ENCODE measurements at regions not wholly inside any gene's neighbourhood (a gene's known extent, or its start where the extent isn't known, plus 50 kb on each side); places are given as distances from the start of the nearest gene placed in this dataset.
"Not testable (repeated sequence)": the region's sequence is repeated elsewhere in the genome, so short reads cannot be mapped to it uniquely, and the experiment has no call there.

DNA sequence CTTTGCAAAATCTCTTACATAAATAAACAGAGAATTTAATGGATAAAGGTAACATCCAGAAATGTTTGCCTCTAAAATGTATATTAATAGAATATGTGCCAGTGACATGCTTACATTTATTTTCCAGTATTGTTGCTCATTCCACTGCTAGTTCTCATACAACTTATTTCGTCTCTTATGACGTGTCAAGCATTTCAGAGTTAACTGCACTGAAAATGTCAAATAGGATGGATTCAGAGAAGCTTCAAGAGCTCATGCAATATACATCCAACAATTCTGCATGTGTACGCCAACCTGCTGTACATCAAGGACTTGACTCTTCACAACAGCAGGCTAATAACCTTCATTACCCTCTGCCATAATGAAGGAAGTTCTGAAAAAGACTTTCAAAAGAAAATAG is 386.2 kb upstream of the IZUMO3 start:
- Mint-ChIP-seq H3K27ac (no peak overlapping the region), H3K4me1 (no peaks in the 10 kb centered on the region), H3K4me3 (no peak overlapping the region), H3K36me3 (ENCODE audit: low read depth) (no peaks in the 10 kb centered on the region), H3K27me3 (no peaks in the 10 kb centered on the region), H3K9me3 (peaks cover 11% of the 10 kb centered on the region)
- ChIA-PET CTCF (no interaction called here), POLR2A (no interaction called here)
- no peak for DNase-seq

DNA sequence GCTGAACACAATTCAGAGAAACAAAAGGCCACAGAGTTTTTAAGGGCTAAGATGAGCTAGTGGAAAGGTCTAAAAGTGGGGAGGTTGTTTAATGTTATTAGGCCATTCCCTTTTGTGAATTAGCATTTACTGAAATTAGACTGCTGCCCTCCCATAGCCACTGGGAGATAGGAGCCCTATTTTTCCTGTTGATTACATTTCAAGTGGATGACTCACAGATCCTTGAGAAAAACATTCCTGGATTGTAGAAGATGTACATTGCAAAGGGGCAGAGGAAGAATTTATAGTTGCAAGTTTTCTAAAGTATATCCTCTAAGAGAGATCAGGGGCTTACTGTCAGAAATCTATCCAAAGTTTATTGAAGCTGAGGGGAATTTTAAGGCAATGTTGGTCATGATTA is 367.1 kb upstream of the IZUMO3 start:
- DNase-seq = no peak
- ChIA-PET POLR2A (no interaction called here), CTCF (no interaction called here)
- H3K36me3 Mint-ChIP-seq (ENCODE audit: low read depth) = no peaks in the 10 kb centered on the region
- H3K4me3 Mint-ChIP-seq = no peak overlapping the region
- H3K27me3 Mint-ChIP-seq = no peaks in the 10 kb centered on the region
- peaks cover 7% of the 10 kb centered on the region for H3K9me3 Mint-ChIP-seq
- no peaks in the 10 kb centered on the region for H3K4me1 Mint-ChIP-seq
- no peak overlapping the region for H3K27ac Mint-ChIP-seq

DNA sequence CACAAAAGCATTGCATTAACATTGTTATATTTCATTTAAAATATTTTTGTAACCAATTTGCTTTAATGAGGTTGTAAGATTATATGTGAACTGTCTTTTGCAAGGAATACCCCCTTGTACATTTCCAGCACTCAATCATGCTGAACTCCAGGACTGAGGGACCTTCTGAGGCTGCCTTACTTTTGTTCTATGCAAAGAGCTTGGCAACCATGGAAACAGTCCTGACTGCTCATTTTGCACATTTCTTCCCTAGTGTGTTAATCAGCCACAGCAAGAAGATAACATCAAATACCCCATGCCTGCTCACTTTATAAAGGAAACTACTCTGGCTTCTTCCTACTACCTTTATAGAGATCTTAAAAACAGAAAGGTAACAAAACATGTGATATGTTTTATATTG is 355.6 kb upstream of the IZUMO3 start:
- POLR2A ChIA-PET = no interaction called here
- no peaks in the 10 kb centered on the region for H3K36me3 Mint-ChIP-seq (ENCODE audit: low read depth)
- H3K9me3 Mint-ChIP-seq = no peaks in the 10 kb centered on the region
- H3K27ac Mint-ChIP-seq = no peak overlapping the region
- DNase-seq = no peak
- H3K4me3 Mint-ChIP-seq = no peak overlapping the region
- CTCF ChIA-PET = no interaction called here
- H3K4me1 Mint-ChIP-seq = no peaks in the 10 kb centered on the region
- no peaks in the 10 kb centered on the region for H3K27me3 Mint-ChIP-seq

DNA sequence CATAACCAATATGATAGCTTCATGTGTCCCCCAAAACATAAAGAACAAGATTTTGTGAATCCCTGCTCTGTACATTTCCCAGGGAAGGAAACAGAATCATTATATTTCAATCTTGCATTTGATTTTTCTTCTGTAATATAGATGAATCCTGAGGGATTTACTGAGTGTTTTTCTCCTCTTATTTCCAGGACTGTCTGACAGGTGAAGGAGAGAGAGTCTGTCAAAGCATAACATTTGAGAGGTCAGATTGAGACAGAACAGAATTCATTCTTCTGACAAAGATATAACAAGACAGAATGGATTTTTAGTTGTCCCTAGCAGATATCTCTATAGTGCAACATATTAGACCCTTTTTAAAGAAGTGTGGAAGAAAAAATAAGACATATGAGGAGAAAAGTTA is 354.5 kb upstream of the IZUMO3 start:
- H3K4me3 Mint-ChIP-seq = no peak overlapping the region
- H3K27me3 Mint-ChIP-seq = no peaks in the 10 kb centered on the region
- no peaks in the 10 kb centered on the region for H3K4me1 Mint-ChIP-seq
- no peaks in the 10 kb centered on the region for H3K9me3 Mint-ChIP-seq
- no peak overlapping the region for H3K27ac Mint-ChIP-seq
- no peak for DNase-seq
- ChIA-PET CTCF (no interaction called here), POLR2A (no interaction called here)
- H3K36me3 Mint-ChIP-seq (ENCODE audit: low read depth) = no peaks in the 10 kb centered on the region

DNA sequence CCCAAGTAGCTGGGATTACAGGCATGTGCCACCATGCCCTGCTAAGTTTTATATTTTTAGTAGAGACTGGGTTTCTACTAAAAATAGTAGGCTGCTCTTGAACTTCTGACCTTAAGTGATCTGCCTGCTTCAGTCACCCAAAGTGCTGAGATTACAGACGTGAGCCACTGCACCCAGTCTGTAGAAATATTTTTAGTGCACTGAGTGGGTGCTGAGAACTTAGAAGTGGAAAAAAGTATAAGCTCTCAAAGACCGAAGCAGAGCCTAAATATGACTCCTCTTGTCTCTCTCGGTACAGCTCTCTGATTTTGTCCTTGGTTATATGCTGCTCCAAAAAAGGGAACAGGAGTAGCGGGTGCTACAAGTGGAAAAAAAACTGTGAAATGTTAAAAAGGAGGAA is 353.8 kb upstream of the IZUMO3 start:
- no peaks in the 10 kb centered on the region for H3K36me3 Mint-ChIP-seq (ENCODE audit: low read depth)
- H3K4me3 Mint-ChIP-seq = no peak overlapping the region
- no peaks in the 10 kb centered on the region for H3K4me1 Mint-ChIP-seq
- POLR2A ChIA-PET = no interaction called here
- no peak overlapping the region for H3K27ac Mint-ChIP-seq
- H3K9me3 Mint-ChIP-seq = no peaks in the 10 kb centered on the region
- CTCF ChIA-PET = interaction anchor here (0.7 kb wide), 1 partner anchor 110 kb away, joined by 4 read pairs; no protein-coding TSS in a partner anchor
- no peaks in the 10 kb centered on the region for H3K27me3 Mint-ChIP-seq
- DNase-seq = no peak

DNA sequence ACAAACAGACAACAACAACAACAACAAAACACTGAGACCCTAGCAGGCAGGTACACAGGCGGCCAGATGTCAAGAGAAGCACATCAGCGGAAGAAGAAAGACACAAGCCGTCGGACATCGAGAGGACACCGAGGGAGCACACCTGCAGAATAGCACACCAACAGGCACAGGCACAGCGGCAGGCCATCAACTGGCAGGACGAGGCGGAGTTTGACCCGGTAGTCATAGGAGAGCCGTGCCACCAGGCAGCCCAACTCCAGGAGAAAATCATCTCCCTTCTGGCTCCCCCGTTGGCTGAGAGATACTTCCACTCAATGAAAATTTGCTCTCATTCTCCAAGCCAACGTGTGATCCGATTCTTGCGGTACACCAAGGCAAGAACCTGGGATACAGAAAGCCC is 352.1 kb upstream of the IZUMO3 start:
- Mint-ChIP-seq H3K36me3 (ENCODE audit: low read depth) (no peaks in the 10 kb centered on the region), H3K4me1 (no peaks in the 10 kb centered on the region), H3K4me3 (no peak overlapping the region), H3K9me3 (no peaks in the 10 kb centered on the region), H3K27me3 (no peaks in the 10 kb centered on the region), H3K27ac (no peak overlapping the region)
- DNase-seq = no peak
- ChIA-PET POLR2A (no interaction called here), CTCF (no interaction called here)

DNA sequence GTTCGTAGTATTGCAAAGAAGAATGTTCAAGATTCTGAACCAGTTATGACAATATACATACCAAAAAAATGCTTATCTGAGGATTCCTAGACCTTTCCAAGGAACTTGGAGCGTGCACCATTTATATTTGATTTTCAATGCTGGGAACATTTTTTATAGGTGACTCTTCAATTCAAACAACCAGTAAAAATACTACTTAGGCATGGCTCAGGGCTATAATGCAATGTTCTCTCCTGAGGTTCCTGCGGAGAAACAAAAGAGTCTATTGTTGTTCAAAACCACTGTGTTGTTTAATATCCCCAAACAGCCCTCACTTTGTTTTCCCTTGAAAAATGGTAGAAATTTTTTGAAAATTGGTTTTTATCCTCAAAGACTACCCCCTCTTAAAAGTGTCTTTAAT is 335.7 kb upstream of the IZUMO3 start:
- H3K27me3 Mint-ChIP-seq = no peaks in the 10 kb centered on the region
- H3K9me3 Mint-ChIP-seq = no peaks in the 10 kb centered on the region
- H3K36me3 Mint-ChIP-seq (ENCODE audit: low read depth) = no peaks in the 10 kb centered on the region
- DNase-seq = no peak
- CTCF ChIA-PET = no interaction called here
- no peak overlapping the region for H3K27ac Mint-ChIP-seq
- POLR2A ChIA-PET = no interaction called here
- H3K4me1 Mint-ChIP-seq = no peaks in the 10 kb centered on the region
- H3K4me3 Mint-ChIP-seq = no peak overlapping the region

DNA sequence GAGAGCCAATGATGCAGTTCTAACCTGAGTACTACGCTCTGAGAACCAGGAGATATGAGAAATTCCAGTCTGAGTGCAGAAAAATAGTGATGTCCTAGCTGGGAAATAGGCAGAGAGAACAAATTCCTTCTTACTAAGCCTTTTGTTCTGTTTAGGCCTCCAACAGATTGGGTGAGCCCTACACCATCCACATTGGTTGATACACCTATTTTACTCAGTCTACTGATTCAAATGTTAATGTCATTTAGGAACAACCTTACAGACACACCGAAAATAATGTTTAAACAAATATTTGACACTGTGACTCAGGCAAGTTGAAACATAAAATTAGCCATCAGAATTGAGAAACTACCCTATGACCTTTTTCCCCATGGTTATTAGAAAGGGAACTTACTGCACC is 333.9 kb upstream of the IZUMO3 start:
- H3K9me3 Mint-ChIP-seq = no peaks in the 10 kb centered on the region
- H3K4me3 Mint-ChIP-seq = no peak overlapping the region
- no peak overlapping the region for H3K27ac Mint-ChIP-seq
- no peaks in the 10 kb centered on the region for H3K27me3 Mint-ChIP-seq
- no peak for DNase-seq
- H3K36me3 Mint-ChIP-seq (ENCODE audit: low read depth) = no peaks in the 10 kb centered on the region
- ChIA-PET CTCF (no interaction called here), POLR2A (no interaction called here)
- no peaks in the 10 kb centered on the region for H3K4me1 Mint-ChIP-seq

DNA sequence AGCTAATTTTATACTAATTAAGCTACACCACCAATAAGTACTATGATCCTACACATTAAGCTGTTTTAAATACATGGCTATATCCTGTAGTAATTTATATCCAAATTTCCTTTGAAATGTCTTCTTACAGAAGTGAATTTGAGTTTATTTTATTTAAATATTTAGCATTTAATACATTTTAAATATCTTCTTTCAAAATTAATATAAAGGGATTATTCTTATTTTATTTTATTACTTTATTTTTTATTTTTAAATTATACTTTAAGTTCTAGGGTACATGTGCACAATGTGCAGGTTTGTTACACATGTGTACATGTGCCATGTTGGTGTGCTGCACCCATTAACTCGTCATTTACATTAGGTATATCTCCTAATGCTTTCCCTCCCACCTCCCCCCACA is 310.9 kb upstream of the IZUMO3 start:
- H3K4me1 Mint-ChIP-seq; CTCF ChIA-PET; H3K36me3 Mint-ChIP-seq (ENCODE audit: low read depth); H3K27me3 Mint-ChIP-seq; DNase-seq; H3K27ac Mint-ChIP-seq; H3K4me3 Mint-ChIP-seq; POLR2A ChIA-PET: not testable (repeated sequence)
- H3K9me3 Mint-ChIP-seq = peaks cover 13% of the 10 kb centered on the region

DNA sequence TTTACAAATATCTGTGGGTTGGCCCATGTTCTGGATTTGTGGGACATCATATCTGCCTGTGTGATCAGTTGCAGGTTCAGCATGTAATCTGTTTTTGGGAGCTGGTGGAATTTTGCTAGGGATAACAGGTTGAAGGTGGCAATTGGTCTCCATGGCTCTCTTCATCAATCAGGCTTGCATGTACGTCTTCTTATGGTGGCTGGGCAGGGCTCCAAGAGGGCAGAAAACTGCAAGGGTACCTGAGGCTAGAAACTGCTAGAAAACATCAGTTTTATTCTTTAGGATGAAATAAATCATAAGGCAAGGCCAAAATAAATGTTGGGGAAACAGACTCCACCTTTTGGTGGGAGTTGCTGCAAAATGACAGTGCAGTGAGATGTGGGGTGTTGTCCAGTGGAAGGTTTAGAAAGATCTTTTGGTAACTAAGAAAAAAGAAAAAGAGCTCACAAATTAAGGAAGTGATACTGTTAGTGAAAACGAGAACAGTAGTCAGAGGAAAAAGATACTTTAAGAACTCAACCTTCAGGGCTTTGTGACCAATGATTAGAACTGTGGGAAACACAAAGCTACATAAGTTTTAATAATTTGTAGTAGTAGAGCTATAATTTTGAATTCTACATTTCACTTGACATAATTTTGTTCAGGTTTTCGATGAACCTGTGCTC is 300.7 kb upstream of the IZUMO3 start:
- Mint-ChIP-seq H3K4me3 (no peak overlapping the region), H3K27ac (no peak overlapping the region), H3K9me3 (peaks cover 22% of the 10 kb centered on the region), H3K4me1 (no peaks in the 10 kb centered on the region), H3K27me3 (no peaks in the 10 kb centered on the region), H3K36me3 (ENCODE audit: low read depth) (no peaks in the 10 kb centered on the region)
- ChIA-PET POLR2A (no interaction called here), CTCF (no interaction called here)
- no peak for DNase-seq

DNA sequence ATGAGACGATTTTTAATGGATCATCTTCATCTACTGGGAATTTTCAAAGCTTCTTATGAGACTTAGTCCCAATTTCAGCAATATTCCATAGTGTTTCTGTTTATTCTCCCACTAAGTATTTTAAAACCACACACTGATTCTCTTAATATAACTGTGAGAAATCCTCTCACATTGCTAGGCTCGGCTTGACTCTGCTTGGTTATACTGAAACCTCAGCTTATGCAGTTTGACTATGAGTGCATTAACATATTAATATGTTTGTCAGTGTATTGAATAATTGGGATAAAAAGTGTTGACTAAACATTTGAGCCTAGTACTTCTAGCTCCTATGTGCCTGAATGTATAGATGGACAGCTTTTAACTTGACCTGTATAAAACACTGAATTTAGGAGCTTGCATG is 298.5 kb upstream of the IZUMO3 start:
- Mint-ChIP-seq H3K36me3 (ENCODE audit: low read depth) (no peaks in the 10 kb centered on the region), H3K9me3 (peaks cover 29% of the 10 kb centered on the region), H3K27me3 (no peaks in the 10 kb centered on the region), H3K27ac (no peak overlapping the region), H3K4me3 (no peak overlapping the region), H3K4me1 (no peaks in the 10 kb centered on the region)
- no peak for DNase-seq
- POLR2A ChIA-PET = no interaction called here
- CTCF ChIA-PET = no interaction called here

DNA sequence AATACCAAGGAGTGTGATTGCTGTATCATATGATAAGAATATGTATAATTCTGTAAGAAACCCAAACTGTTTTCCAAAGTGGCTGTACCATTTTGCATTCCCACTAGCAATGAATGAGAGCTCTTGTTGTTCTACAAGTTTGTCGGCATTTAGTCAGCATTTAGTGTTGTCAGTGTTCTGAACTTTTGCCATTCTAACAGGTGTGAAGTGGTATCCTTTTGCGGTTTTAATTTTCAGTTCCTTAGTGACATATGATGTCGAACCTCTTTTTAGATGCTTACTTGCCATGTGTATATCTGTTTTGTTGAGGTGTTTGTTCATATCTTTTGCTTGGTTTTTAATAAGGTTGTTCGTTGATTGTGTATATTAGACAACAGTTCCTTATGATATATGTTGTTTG is 296.3 kb upstream of the IZUMO3 start:
- H3K4me1 Mint-ChIP-seq = no peaks in the 10 kb centered on the region
- no peak overlapping the region for H3K27ac Mint-ChIP-seq
- H3K9me3 Mint-ChIP-seq = peaks cover 27% of the 10 kb centered on the region
- H3K27me3 Mint-ChIP-seq = no peaks in the 10 kb centered on the region
- ChIA-PET CTCF (no interaction called here), POLR2A (no interaction called here)
- H3K36me3 Mint-ChIP-seq (ENCODE audit: low read depth) = no peaks in the 10 kb centered on the region
- no peak overlapping the region for H3K4me3 Mint-ChIP-seq
- no peak for DNase-seq

DNA sequence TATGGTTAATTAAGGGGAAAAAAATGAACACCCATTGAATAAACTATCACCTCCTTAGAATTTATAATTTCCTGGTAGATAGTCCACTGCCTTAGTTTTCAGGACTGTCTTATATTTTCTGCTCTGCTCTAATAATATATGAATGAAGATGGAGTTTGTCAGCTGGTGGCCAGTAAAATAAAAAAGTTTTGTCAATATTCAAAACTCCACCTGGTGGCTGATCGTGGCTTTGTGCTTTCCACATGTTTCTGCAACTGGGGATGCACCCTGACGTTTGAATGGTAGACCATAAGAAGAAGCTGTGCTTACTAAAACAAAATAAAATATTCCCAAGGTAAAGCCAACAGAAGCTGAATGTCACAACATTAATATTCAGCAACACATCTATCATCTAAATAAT is 286.6 kb upstream of the IZUMO3 start:
- Mint-ChIP-seq H3K36me3 (ENCODE audit: low read depth) (no peaks in the 10 kb centered on the region), H3K4me1 (no peaks in the 10 kb centered on the region), H3K27me3 (no peaks in the 10 kb centered on the region), H3K27ac (no peak overlapping the region), H3K4me3 (no peak overlapping the region), H3K9me3 (no peaks in the 10 kb centered on the region)
- no peak for DNase-seq
- ChIA-PET POLR2A (no interaction called here), CTCF (no interaction called here)

DNA sequence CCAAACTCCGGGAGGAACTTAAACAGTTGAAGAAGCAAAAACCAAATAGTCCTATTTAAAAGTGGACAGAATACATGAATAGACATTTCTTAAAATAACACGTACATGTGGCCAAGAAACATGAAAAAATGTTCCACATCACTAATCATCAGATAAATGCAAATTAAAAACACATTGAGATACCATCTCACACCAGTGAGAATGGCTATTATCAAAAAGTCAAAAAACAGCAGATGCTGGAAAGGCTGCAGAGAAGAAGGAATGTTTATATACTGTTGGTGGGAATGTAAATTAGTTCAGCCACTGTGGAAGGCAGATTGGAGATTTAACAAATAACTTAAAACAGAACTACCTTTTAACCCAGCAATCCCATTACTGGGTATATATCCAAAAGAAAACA is 283.0 kb upstream of the IZUMO3 start:
- Mint-ChIP-seq H3K27me3 (no peaks in the 10 kb centered on the region), H3K4me3 (no peak overlapping the region), H3K4me1 (no peaks in the 10 kb centered on the region), H3K36me3 (ENCODE audit: low read depth) (no peaks in the 10 kb centered on the region), H3K9me3 (peaks cover 7% of the 10 kb centered on the region), H3K27ac (no peak overlapping the region)
- no peak for DNase-seq
- CTCF ChIA-PET = no interaction called here
- POLR2A ChIA-PET = no interaction called here

DNA sequence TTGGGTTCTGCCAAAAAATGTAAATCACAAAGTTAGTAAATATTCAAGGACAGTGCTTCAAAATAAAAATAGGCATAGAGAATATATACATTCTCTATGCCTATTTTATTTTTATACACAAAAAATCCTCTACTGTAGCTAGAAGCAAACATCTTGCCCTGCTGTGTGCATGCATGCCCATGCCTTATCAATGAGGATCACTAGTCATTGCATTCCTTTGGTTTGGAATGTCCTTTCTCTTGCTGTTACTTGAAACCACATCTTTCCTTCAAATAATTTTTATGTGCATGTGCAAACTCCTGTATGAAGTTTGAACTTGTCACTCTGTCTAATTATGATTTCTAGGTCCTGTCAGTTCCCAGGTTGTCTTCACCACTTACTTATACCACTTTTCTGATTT is 278.9 kb upstream of the IZUMO3 start:
- Mint-ChIP-seq H3K36me3 (ENCODE audit: low read depth) (no peaks in the 10 kb centered on the region), H3K4me1 (no peaks in the 10 kb centered on the region), H3K4me3 (no peak overlapping the region), H3K27ac (no peak overlapping the region), H3K27me3 (no peaks in the 10 kb centered on the region), H3K9me3 (peaks cover 11% of the 10 kb centered on the region)
- CTCF ChIA-PET = no interaction called here
- POLR2A ChIA-PET = no interaction called here
- no peak for DNase-seq
